IPS-18c (cell line): ENCODE measurements at regions not wholly inside any gene's neighbourhood (a gene's known extent, or its start where the extent isn't known, plus 50 kb on each side); places are given as distances from the start of the nearest gene placed in this dataset.

ENCODE experiments used
- H3K4me3 ChIP-seq: 2 replicates; pipeline ENCODE4 v1.7.0; 2013; ENCODE audit warnings: low read depth, mild to moderate bottlenecking, low read length, moderate library complexity; ENCODE audit not compliant: insufficient read depth
- H3K9me3 ChIP-seq: one replicate; pipeline ENCODE4 v1.6.1; 2013; ENCODE audit warnings: mild to moderate bottlenecking, low read length, moderate library complexity; ENCODE audit not compliant: control insufficient read depth, insufficient read depth

- H3K4me3 ChIP-seq: no peak overlapping the region
- H3K9me3 ChIP-seq: no peaks in the 10 kb centered on the region
Measured at GRCh38 chr6:87806635-87807034, 104.6 kb upstream of the AKIRIN2 start.

DNA sequence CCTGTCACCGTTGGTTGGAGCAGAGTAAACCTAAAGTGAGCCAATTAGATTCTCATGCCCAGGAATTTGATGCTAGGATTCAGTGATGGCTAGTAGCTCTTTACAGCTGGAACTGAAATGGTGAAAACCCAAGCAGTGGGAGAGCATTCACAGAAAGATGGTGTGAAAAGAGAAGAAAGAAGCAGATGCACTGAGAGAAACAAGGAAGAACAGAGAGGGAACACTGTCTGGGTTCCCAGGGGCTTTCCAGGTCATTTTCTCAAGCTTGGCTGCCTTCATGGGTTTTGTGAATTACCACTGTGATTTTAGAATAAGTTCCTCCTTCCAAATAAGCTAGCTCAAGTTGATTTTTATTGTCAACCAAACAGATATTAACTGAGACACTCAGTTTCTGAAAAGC, 104.1 kb upstream of the AKIRIN2 start:
- Histone ChIP-seq H3K4me3 (no peak overlapping the region), H3K9me3 (no peaks in the 10 kb centered on the region)

DNA sequence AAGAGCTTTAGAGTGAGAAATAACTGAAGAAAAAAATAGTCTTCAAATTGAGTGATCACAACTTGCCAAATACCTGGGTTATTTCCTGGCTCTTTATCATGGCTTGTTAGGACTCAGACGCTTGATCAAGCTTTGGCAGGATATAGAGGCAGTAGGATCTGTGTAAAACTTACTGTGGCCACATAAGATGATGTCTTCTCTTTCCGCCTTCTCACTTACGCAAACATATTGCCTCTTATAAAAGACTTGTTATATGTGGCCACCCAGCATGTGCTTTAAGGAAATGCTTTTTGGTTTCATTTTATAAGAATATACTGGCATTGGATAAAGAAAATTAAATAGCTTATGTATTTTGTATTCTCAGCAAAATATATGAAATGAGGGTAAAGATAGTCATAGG, 101.8 kb upstream of the AKIRIN2 start:
- H3K4me3 ChIP-seq: no peak overlapping the region
- H3K9me3 ChIP-seq: no peaks in the 10 kb centered on the region

GRCh38 chr6:87799651-87800050, 97.6 kb upstream of the AKIRIN2 start:
- H3K4me3 ChIP-seq: no peak overlapping the region
- no peaks in the 10 kb centered on the region for H3K9me3 ChIP-seq

DNA sequence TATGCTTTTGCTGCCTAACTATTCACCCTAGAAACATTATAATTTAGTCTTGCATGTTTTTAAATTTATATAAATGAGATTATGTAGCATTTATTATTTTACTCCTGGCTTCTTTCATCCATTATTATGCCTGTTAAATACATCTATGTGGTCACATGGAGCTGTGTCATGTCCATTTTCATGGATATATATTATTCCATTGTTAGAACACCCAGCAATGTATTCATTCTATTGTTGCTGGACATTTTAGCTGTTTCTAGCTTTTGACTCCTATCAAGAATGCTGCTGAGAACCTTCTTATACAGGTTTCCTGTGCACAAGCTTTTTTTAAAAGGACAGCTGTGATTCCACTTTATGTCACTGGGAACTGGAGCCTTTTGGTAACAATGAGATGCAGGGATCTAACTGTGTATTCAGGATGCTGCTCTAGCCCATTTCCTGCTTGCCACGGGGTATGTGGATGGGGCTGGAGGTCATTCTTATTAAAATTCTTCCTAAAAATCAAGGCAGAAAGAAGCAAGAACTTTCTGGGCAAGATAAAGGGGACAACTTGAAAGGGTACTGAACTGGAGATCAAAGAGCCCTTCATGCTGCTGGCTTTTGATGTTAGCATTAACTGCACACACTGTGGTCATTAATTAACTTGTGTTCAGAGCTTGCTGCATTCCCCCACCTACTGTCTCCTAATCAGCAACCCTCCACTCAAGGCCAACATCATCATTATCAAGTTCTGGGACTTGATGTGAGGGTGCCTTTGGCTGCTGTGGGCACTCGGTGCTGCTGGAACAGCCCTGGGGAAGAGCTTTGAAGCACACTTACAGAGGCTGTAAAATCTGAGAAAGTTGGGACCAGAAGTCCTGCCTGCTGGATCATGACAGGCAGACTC, 96.6 kb upstream of the AKIRIN2 start:
- no peak overlapping the region for H3K4me3 ChIP-seq
- H3K9me3 ChIP-seq: no peaks in the 10 kb centered on the region

GRCh38 chr6:87794922-87795885, 93.2 kb upstream of the AKIRIN2 start:
- H3K4me3 ChIP-seq: no peak overlapping the region
- no peaks in the 10 kb centered on the region for H3K9me3 ChIP-seq

GRCh38 chr6:87793315-87793714, 91.3 kb upstream of the AKIRIN2 start:
- Histone ChIP-seq H3K9me3 (no peaks in the 10 kb centered on the region), H3K4me3 (no peak overlapping the region)

DNA sequence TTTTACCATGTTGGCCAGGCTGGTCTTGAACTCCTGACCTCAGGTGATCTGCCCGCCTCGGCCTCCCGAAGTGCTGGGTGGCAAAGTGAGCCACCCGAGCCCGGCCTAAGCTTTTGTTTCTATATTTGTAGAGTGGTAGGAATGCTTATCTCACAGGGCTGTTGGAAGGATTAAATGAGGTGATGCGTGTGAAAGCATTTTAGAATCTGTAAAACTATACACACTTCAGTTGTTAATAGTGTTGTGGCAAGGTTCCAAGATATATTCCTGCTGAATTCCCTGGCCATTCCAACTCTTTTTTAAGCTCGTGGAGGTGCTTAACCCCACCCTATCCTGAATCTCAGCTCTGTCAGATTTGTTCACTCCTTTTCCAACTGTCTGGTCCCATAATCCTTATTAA, 89.9 kb upstream of the AKIRIN2 start:
- Histone ChIP-seq H3K4me3 (no peak overlapping the region), H3K9me3 (no peaks in the 10 kb centered on the region)

DNA sequence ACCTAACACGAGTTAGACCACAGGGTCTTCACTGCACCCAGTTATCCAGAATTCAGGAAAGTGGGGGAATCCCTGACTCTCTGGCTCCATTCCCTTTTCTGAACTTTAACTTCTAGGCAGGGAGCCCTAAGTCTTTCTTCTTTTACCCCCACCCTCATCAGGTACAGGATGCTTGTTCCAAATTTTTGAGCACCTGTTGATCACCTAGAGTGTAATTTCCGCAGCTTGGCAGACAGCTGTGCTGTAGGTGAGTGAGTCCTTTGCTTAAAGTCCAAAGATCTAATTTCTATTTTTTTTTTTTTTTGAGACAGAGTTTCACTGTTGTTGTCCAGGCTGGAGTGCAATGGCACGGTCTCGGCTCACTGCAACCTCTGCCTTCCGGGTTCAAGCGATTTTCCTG, 89.5 kb upstream of the AKIRIN2 start:
- no peaks in the 10 kb centered on the region for H3K9me3 ChIP-seq
- H3K4me3 ChIP-seq: no peak overlapping the region

- H3K9me3 ChIP-seq: no peaks in the 10 kb centered on the region
- no peak overlapping the region for H3K4me3 ChIP-seq
Measured at GRCh38 chr6:87791029-87791428, 89.0 kb upstream of the AKIRIN2 start.

DNA sequence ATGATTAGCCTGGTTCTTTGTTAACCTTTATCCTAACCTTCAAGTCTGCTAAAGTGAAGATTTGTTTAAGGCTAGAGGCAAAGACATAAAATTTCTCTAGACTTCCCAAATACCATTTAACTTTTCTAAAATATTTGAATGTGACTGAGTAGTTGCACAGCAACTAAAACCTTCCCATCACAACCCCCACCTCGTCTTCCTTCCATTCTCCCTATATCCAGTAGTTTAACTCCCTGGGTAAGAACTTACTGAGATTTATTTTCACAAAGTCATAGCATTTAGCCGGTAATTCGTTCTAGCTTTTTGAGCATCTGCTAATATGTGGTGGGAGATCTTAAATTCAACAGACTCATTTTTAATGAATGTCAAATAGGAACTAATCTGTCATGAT, 87.9 kb upstream of the AKIRIN2 start:
- H3K4me3 ChIP-seq: no peak overlapping the region
- no peaks in the 10 kb centered on the region for H3K9me3 ChIP-seq

GRCh38 chr6:87789198-87789899, 87.3 kb upstream of the AKIRIN2 start:
- H3K9me3 ChIP-seq: no peaks in the 10 kb centered on the region
- no peak overlapping the region for H3K4me3 ChIP-seq

DNA sequence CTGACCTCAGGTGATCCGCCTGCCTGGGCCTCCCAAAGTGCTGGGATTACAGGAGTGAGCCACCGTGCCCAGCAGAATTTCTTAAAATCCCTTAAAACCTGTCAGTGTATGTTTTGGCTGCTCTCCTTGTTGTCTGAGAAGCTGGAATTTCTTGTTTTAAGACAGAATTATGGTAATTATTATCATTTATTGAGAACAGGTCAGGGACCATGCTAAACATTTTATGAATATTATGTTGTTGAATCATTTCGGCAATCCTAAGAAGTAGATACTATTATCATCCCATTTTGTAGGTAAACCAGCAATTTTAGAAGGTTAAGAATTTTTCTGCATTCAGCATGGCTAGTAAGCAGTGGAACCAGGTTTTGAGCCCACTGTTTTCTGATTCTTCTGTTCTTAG, 86.1 kb upstream of the AKIRIN2 start:
- Histone ChIP-seq H3K9me3 (no peaks in the 10 kb centered on the region), H3K4me3 (no peak overlapping the region)

- Histone ChIP-seq H3K4me3 (no peak overlapping the region), H3K9me3 (no peaks in the 10 kb centered on the region)
Measured at GRCh38 chr6:87785229-87785862, 83.3 kb upstream of the AKIRIN2 start.

- H3K4me3 ChIP-seq: no peak overlapping the region
Measured at GRCh38 chr6:87784690-87785089, 82.7 kb upstream of the AKIRIN2 start.

GRCh38 chr6:87784051-87784450, 82.0 kb upstream of the AKIRIN2 start:
- H3K4me3 ChIP-seq: no peak overlapping the region

More at GRCh38 chr6:87784690-87785089, 82.7 kb upstream of the AKIRIN2 start:
- no peaks in the 10 kb centered on the region for H3K9me3 ChIP-seq

DNA sequence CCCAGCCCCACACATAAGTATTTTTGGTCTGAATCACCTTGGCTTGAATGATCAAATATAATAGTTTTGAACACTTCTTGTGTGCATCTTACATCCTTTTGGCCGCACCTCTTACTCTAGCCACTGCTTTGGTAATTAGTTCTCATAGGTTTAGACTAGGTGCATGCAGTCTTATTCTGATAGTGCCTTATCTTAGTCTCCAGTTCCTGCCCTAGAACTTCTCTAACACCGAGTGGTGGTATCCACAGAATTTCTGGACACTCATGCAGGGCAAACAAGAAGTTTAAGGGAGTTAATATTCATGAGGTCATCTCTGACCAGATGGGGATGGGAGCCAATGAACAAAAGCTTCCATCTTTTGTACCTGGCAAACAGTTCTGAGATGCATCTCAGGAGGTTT, 77.5 kb upstream of the AKIRIN2 start:
- H3K9me3 ChIP-seq: no peaks in the 10 kb centered on the region
- no peak overlapping the region for H3K4me3 ChIP-seq

More at GRCh38 chr6:87784051-87784450, 82.0 kb upstream of the AKIRIN2 start:
- H3K9me3 ChIP-seq: no peaks in the 10 kb centered on the region
